Common myeloid progenitor, CD34-positive (primary cell): ENCODE measurements at regions not wholly inside any gene's neighbourhood (a gene's known extent, or its start where the extent isn't known, plus 50 kb on each side); places are given as distances from the start of the nearest gene placed in this dataset.

Source experiments
- CTCF ChIA-PET: fragments of 350-600 bp; sonication (Branson Sonifier 250); formaldehyde crosslinking; loops from one replicate; lab custom pipeline; 2021; ENCODE audit warnings: antibody characterized with exemption; lab: Charles Lee
- POLR2A ChIA-PET: fragments of 350-600 bp; sonication (Branson Sonifier 250); formaldehyde crosslinking; loops from one replicate; lab custom pipeline; 2021; ENCODE audit warnings: antibody characterized with exemption; lab: Charles Lee
- DNase-seq, 3 donors: peaks; one replicate each; pipeline versions ENCODE4 v3.0.0 to v3.0.0-alpha.2; 2013
- H3K27ac ChIP-seq, 2 experiments: 1 replicate in 1 of 2; 2 replicates in 1 of 2; pipeline ENCODE4 v1.7.0; 2013; ENCODE audit warnings: inconsistent platforms in 2 of 2, low read length in 2 of 2, mild to moderate bottlenecking in 2 of 2, low read depth in 1 of 2, moderate library complexity in 1 of 2; ENCODE audit not compliant: severe bottlenecking in 2 of 2, insufficient read depth in 1 of 2, poor library complexity in 1 of 2
- H3K27me3 ChIP-seq, 5 experiments: replicated peaks in 2 of 5; 1 replicate in 3 of 5; 2 replicates in 2 of 5; pipeline versions ENCODE4 v1.6.1 to v1.7.0; 2013; ENCODE audit warnings: low read length in 4 of 5, mild to moderate bottlenecking in 2 of 5, moderate library complexity in 2 of 5, inconsistent platforms in 1 of 5; ENCODE audit not compliant: insufficient read depth in 5 of 5, control insufficient read depth in 4 of 5
- H3K36me3 ChIP-seq, 4 experiments: 1 replicate in 2 of 4; 2 replicates in 2 of 4; pipeline versions ENCODE4 v1.6.1 to v1.7.0; 2013; ENCODE audit warnings: low read length in 3 of 4, control low read depth in 1 of 4, mild to moderate bottlenecking in 1 of 4; ENCODE audit not compliant: control insufficient read depth in 4 of 4, insufficient read depth in 4 of 4
- H3K4me1 ChIP-seq, 4 experiments: 1 replicate in 3 of 4; 2 replicates in 1 of 4; pipeline versions ENCODE4 v1.6.1 to v1.7.1; 2013; ENCODE audit warnings: low read length in 3 of 4, mild to moderate bottlenecking in 3 of 4, control low read depth in 1 of 4, inconsistent platforms in 1 of 4, moderate library complexity in 1 of 4; ENCODE audit not compliant: control insufficient read depth in 4 of 4, insufficient read depth in 4 of 4; ENCODE audit errors: control extremely low read depth in 1 of 4
- H3K4me3 ChIP-seq, 7 experiments: 1 replicate in 4 of 7; 2 replicates in 3 of 7; pipeline versions ENCODE4 v1.5.1 to v1.7.0; 2013; ENCODE audit warnings: mild to moderate bottlenecking in 7 of 7, low read length in 6 of 7, moderate library complexity in 6 of 7, inconsistent platforms in 2 of 7, low read depth in 2 of 7, control low read depth in 1 of 7; ENCODE audit not compliant: insufficient read depth in 4 of 7, control insufficient read depth in 1 of 7; ENCODE audit errors: extremely low read depth in 1 of 7
- H3K9me3 ChIP-seq, 5 experiments: 1 replicate in 4 of 5; 2 replicates in 1 of 5; pipeline versions ENCODE4 v1.6.1 to v1.7.1; 2013; ENCODE audit warnings: low read length in 4 of 5, mild to moderate bottlenecking in 2 of 5, inconsistent platforms in 1 of 5, low read depth in 1 of 5, moderate library complexity in 1 of 5; ENCODE audit not compliant: control insufficient read depth in 4 of 5, insufficient read depth in 2 of 5; ENCODE audit errors: control extremely low read depth in 1 of 5
- WGBS: methylation state at CpG from one replicate; pipeline ENCODE4 v1.1.5; 2013; ENCODE audit not compliant: insufficient coverage; 5-methylcytosine and 5-hydroxymethylcytosine counted together

- WGBS: 74% methylated on average over 25 of the region's 28 CpGs
- Histone ChIP-seq H3K4me3 (no peak overlapping the region), H3K4me1 (peaks cover 0 to 48% (median 43%) of the 10 kb centered on the region in 4 experiments), H3K27me3 (no peaks in the 10 kb centered on the region), H3K9me3 (no peaks in the 10 kb centered on the region), H3K27ac (no peak overlapping the region), H3K36me3 (no peaks in the 10 kb centered on the region)
- peak; percentile 57 to 94 (median 91) for DNase-seq
- CTCF ChIA-PET: interaction anchor here (1.7 kb wide), 1 partner anchor 48 kb away, joined by 4 read pairs; no protein-coding TSS in a partner anchor
- POLR2A ChIA-PET: no interaction called here
Measured at GRCh38 chr14:101072945-101073597, 169.5 kb upstream of the RTL1 start.

- DNase-seq: no peak
- POLR2A ChIA-PET: no interaction called here
- CTCF ChIA-PET: interaction anchor here (1.7 kb wide), 1 partner anchor 48 kb away, joined by 4 read pairs; no protein-coding TSS in a partner anchor
- Histone ChIP-seq H3K4me1 (peaks cover 0 to 45% (median 42%) of the 10 kb centered on the region in 4 experiments), H3K27ac (no peak overlapping the region), H3K4me3 (no peak overlapping the region), H3K27me3 (no peaks in the 10 kb centered on the region), H3K9me3 (no peaks in the 10 kb centered on the region), H3K36me3 (no peaks in the 10 kb centered on the region)
- 86% methylated on average over 6 of the region's 7 CpGs for WGBS
Measured at GRCh38 chr14:101073598-101073965, 170.1 kb upstream of the RTL1 start.

GRCh38 chr14:101074196-101075024, 170.9 kb upstream of the RTL1 start:
- Histone ChIP-seq H3K4me1 (peaks cover 0 to 41% (median 41%) of the 10 kb centered on the region in 4 experiments), H3K9me3 (no peaks in the 10 kb centered on the region), H3K27ac (no peak overlapping the region), H3K4me3 (no peak overlapping the region), H3K36me3 (no peaks in the 10 kb centered on the region), H3K27me3 (no peaks in the 10 kb centered on the region)
- 93% methylated on average over 10 of the region's 13 CpGs for WGBS
- ChIA-PET CTCF (interaction anchor here (1.7 kb wide), 1 partner anchor 47 kb away, joined by 4 read pairs; no protein-coding TSS in a partner anchor), POLR2A (no interaction called here)
- DNase-seq: no peak

GRCh38 chr14:101075025-101075800, 171.7 kb upstream of the RTL1 start:
- Histone ChIP-seq H3K27me3 (no peaks in the 10 kb centered on the region), H3K4me1 (peaks cover 0 to 41% (median 41%) of the 10 kb centered on the region in 4 experiments), H3K9me3 (no peaks in the 10 kb centered on the region), H3K36me3 (no peaks in the 10 kb centered on the region), H3K4me3 (no peak overlapping the region), H3K27ac (no peak overlapping the region)
- ChIA-PET CTCF (interaction anchor here (0.6 to 1.7 kb wide), 2 partner anchors 11 to 46 kb away, joined by 3 to 4 read pairs; no protein-coding TSS in a partner anchor), POLR2A (no interaction called here)
- WGBS: 86% methylated on average over 6 of the region's 9 CpGs
- DNase-seq: peak in 2 of 3 donors; percentile 74 to 79

- H3K27me3 ChIP-seq: no peaks in the 10 kb centered on the region
Measured at GRCh38 chr14:101075801-101076413, 172.4 kb upstream of the RTL1 start.

GRCh38 chr14:101076451-101077198, 173.1 kb upstream of the RTL1 start:
- Histone ChIP-seq H3K9me3 (no peaks in the 10 kb centered on the region), H3K27me3 (no peaks in the 10 kb centered on the region), H3K27ac (no peak overlapping the region), H3K4me3 (peak overlapping the region in 3 of 7 experiments; percentile 59 to 72 (median 64)), H3K36me3 (no peaks in the 10 kb centered on the region), H3K4me1 (peaks cover 0 to 41% (median 41%) of the 10 kb centered on the region in 4 experiments)
- WGBS: 70% methylated on average over 28 of the region's 29 CpGs
- POLR2A ChIA-PET: no interaction called here
- CTCF ChIA-PET: no interaction called here
- peak in 2 of 3 donors; percentile 28 to 39 for DNase-seq

More at GRCh38 chr14:101075801-101076413, 172.4 kb upstream of the RTL1 start:
- ChIA-PET POLR2A (no interaction called here), CTCF (interaction anchor here (0.6 kb wide), 1 partner anchor 10 kb away, joined by 3 read pairs; no protein-coding TSS in a partner anchor)
- H3K27ac ChIP-seq: no peak overlapping the region
- H3K4me3 ChIP-seq: no peak overlapping the region
- 83% methylated on average over 11 of the region's 15 CpGs for WGBS
- H3K4me1 ChIP-seq: peaks cover 0 to 41% (median 41%) of the 10 kb centered on the region in 4 experiments
- H3K36me3 ChIP-seq: no peaks in the 10 kb centered on the region
- DNase-seq: no peak
- no peaks in the 10 kb centered on the region for H3K9me3 ChIP-seq
